CD4-positive, alpha-beta T cell (primary cell): ENCODE measurements at regions not wholly inside any gene's neighbourhood (a gene's known extent, or its start where the extent isn't known, plus 50 kb on each side); places are given as distances from the start of the nearest gene placed in this dataset.

ENCODE experiments used
- ATAC-seq: fragments of 200-7000 bp; cut with Tn5 transposase; one replicate; pipeline ENCODE4 v1.10.0; 2022; ENCODE audit warnings: mild to moderate bottlenecking; ENCODE audit not compliant: poor library complexity
- CTCF ChIA-PET: fragments of 350-600 bp; sonication (Branson Sonifier 250); formaldehyde crosslinking; loops from one replicate; lab custom pipeline; 2021; ENCODE audit warnings: antibody characterized with exemption, inconsistent platforms; lab: Charles Lee
- POLR2A ChIA-PET: fragments of 350-600 bp; sonication (Branson Sonifier 250); formaldehyde crosslinking; loops from one replicate; lab custom pipeline; 2021; ENCODE audit warnings: antibody characterized with exemption, inconsistent platforms; lab: Charles Lee
- DNase-seq, 14 experiments: peaks; one replicate each; pipeline ENCODE4 v3.0.0-alpha.2; 2013 to 2020; ENCODE audit warnings: mixed read lengths in 2 of 14
- H3K27ac ChIP-seq, 2 donors: one replicate each; pipeline versions ENCODE4 v1.5.1 to v1.7.0; 2013; ENCODE audit warnings: low read length in 2 of 2, low read depth in 1 of 2, mild to moderate bottlenecking in 1 of 2
- H3K27me3 ChIP-seq, 2 experiments: 1 replicate in 1 of 2; 2 replicates in 1 of 2; pipeline versions ENCODE4 v1.6.1 to v1.7.0; 2013; ENCODE audit warnings: low read length in 2 of 2, control low read depth in 1 of 2, mild to moderate bottlenecking in 1 of 2, moderate library complexity in 1 of 2; ENCODE audit not compliant: insufficient read depth in 2 of 2, control insufficient read depth in 1 of 2
- H3K36me3 ChIP-seq: one replicate; pipeline ENCODE4 v1.6.1; 2013; ENCODE audit warnings: low read length, control low read depth; ENCODE audit not compliant: insufficient read depth
- H3K4me1 ChIP-seq: one replicate; pipeline ENCODE4 v1.6.1; 2013; ENCODE audit warnings: low read length, control low read depth; ENCODE audit not compliant: insufficient read depth
- H3K4me3 ChIP-seq: one replicate; pipeline ENCODE4 v1.5.1; 2013; ENCODE audit warnings: mild to moderate bottlenecking, low read length, moderate library complexity
- H3K9me3 ChIP-seq, 2 experiments: 1 replicate in 1 of 2; 2 replicates in 1 of 2; pipeline versions ENCODE4 v1.6.1 to v1.7.0; 2013; ENCODE audit warnings: low read length in 2 of 2, mild to moderate bottlenecking in 2 of 2, control low read depth in 1 of 2, moderate library complexity in 1 of 2; ENCODE audit not compliant: control insufficient read depth in 1 of 2, insufficient read depth in 1 of 2
- H3K27ac Mint-ChIP-seq: one replicate; pipeline ENCODE4 v1.8.0; 2020; ENCODE audit warnings: mixed read lengths
- H3K27me3 Mint-ChIP-seq: one replicate; pipeline ENCODE4 v1.8.0; 2021; ENCODE audit warnings: mixed read lengths
- H3K36me3 Mint-ChIP-seq: one replicate; pipeline ENCODE4 v1.8.0; 2021; ENCODE audit warnings: low read depth, mixed read lengths
- H3K4me1 Mint-ChIP-seq: one replicate; pipeline ENCODE4 v1.8.0; 2021; ENCODE audit warnings: low read depth, mixed read lengths
- H3K4me3 Mint-ChIP-seq: one replicate; pipeline ENCODE4 v1.8.0; 2020; ENCODE audit warnings: mild to moderate bottlenecking, mixed read lengths
- H3K9me3 Mint-ChIP-seq: one replicate; pipeline ENCODE4 v1.8.0; 2020; ENCODE audit warnings: mixed read lengths
- CTCF ChIP-seq: fragments of 200-600 bp; IDR thresholded peaks from one replicate; pipeline ENCODE4 v1.8.0; 2022; ENCODE audit warnings: antibody characterized with exemption, mild to moderate bottlenecking
- intact Hi-C, 2 experiments: fragments of 100-400 bp; cut with DNase I in 1 of 2; cut with micrococcal nuclease in 1 of 2; formaldehyde crosslinking; loops; one replicate each; pipeline versions ENCODE4 v1.15.1 to v1.9.0; 2023 to 2025; cut with DNase I, micrococcal nuclease

- DNase-seq, result no peak
- Histone ChIP-seq H3K27ac (no peak overlapping the region), H3K4me3 (no peak overlapping the region), H3K4me1 (no peaks in the 10 kb centered on the region), H3K9me3 (peaks cover 0 to 3% of the 10 kb centered on the region in 2 experiments), H3K27me3 (peaks cover 0 to 4% of the 10 kb centered on the region in 2 experiments), H3K36me3 (no peaks in the 10 kb centered on the region)
- no peak for ATAC-seq
- no peaks in the 10 kb centered on the region for H3K4me1 Mint-ChIP-seq
- H3K9me3 Mint-ChIP-seq, result no peaks in the 10 kb centered on the region
- peaks cover 7% of the 10 kb centered on the region for H3K27me3 Mint-ChIP-seq
- ChIA-PET CTCF (no interaction called here), POLR2A (no interaction called here)
- no peak overlapping the region for H3K4me3 Mint-ChIP-seq
- no peak for TF ChIP-seq CTCF
- H3K27ac Mint-ChIP-seq, result no peak overlapping the region
- H3K36me3 Mint-ChIP-seq, result no peaks in the 10 kb centered on the region
- intact Hi-C loops, result no loop called here
These were observed 153.8 kb upstream of the E2F8 start for GRCh38 chr11:19394525-19395016.

- no peak overlapping the region for H3K4me3 Mint-ChIP-seq
These were observed 153.2 kb upstream of the E2F8 start for GRCh38 chr11:19393941-19394340.

GRCh38 chr11:19392847-19393518, 152.2 kb upstream of the E2F8 start:
- intact Hi-C loops, result no loop called here
- Mint-ChIP-seq H3K36me3 (no peaks in the 10 kb centered on the region), H3K4me1 (no peaks in the 10 kb centered on the region), H3K27me3 (peaks cover 7% of the 10 kb centered on the region), H3K9me3 (no peaks in the 10 kb centered on the region), H3K27ac (no peak overlapping the region), H3K4me3 (no peak overlapping the region)
- Histone ChIP-seq H3K4me1 (no peaks in the 10 kb centered on the region), H3K4me3 (no peak overlapping the region), H3K27ac (no peak overlapping the region), H3K9me3 (peaks cover 0 to 3% of the 10 kb centered on the region in 2 experiments), H3K36me3 (no peaks in the 10 kb centered on the region), H3K27me3 (peaks cover 0 to 4% of the 10 kb centered on the region in 2 experiments)
- no peak for ATAC-seq
- DNase-seq, result no peak
- ChIA-PET CTCF (no interaction called here), POLR2A (no interaction called here)
- no peak for TF ChIP-seq CTCF

More at GRCh38 chr11:19393941-19394340, 153.2 kb upstream of the E2F8 start:
- peaks cover 0 to 4% of the 10 kb centered on the region in 2 experiments for H3K27me3 ChIP-seq
- no peak for TF ChIP-seq CTCF
- ChIA-PET POLR2A (no interaction called here), CTCF (no interaction called here)
- H3K27ac ChIP-seq, result no peak overlapping the region
- H3K27me3 Mint-ChIP-seq, result peaks cover 7% of the 10 kb centered on the region
- H3K4me3 ChIP-seq, result no peak overlapping the region
- H3K36me3 ChIP-seq, result no peaks in the 10 kb centered on the region
- H3K4me1 Mint-ChIP-seq, result no peaks in the 10 kb centered on the region
- no peak overlapping the region for H3K27ac Mint-ChIP-seq
- no peaks in the 10 kb centered on the region for H3K9me3 Mint-ChIP-seq
- H3K9me3 ChIP-seq, result peaks cover 0 to 3% of the 10 kb centered on the region in 2 experiments
- H3K36me3 Mint-ChIP-seq, result no peaks in the 10 kb centered on the region
- ATAC-seq (no peak), DNase-seq (no peak)
- H3K4me1 ChIP-seq, result no peaks in the 10 kb centered on the region
- intact Hi-C loops, result no loop called here
